ENCODE measurements at regions not wholly inside any gene's neighbourhood (a gene's known extent, or its start where the extent isn't known, plus 50 kb on each side); places are given as distances from the start of the nearest gene placed in this dataset.

- TF ChIP-seq CTCF (IDR thresholded peaks at IDR 0.05) (no peak), ZFX (IDR thresholded peaks at IDR 0.05; ENCODE audit: borderline replicate concordance) (no peak)
Measured at GRCh38 chr15:88982304-88982945, 69.2 kb upstream of the MFGE8 start.
